ENCODE measurements at regions not wholly inside any gene's neighbourhood (a gene's known extent, or its start where the extent isn't known, plus 50 kb on each side); places are given as distances from the start of the nearest gene placed in this dataset.
"Not testable (repeated sequence)": the region's sequence is repeated elsewhere in the genome, so short reads cannot be mapped to it uniquely, and the experiment has no call there.

DNA sequence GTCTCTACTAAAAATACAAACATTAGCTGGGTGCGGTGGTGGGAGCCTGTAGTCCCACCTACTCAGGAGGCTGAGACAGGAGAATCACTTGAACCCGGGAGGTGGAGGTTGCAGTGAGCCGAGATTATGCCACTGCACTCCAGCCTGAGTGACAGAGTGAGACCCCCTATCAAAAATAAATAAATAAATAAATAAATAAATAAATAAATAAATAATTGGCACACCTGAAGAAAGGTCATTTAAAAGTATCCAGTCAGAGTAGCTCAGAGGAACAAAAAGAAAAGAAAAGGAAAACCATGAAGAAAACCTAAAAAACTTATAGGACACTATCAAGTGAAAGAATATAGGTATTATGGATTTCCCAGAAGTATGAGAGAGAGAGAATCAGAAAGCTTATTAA, 330.1 kb upstream of the AR start:
- not testable (repeated sequence) for DNase-seq

DNA sequence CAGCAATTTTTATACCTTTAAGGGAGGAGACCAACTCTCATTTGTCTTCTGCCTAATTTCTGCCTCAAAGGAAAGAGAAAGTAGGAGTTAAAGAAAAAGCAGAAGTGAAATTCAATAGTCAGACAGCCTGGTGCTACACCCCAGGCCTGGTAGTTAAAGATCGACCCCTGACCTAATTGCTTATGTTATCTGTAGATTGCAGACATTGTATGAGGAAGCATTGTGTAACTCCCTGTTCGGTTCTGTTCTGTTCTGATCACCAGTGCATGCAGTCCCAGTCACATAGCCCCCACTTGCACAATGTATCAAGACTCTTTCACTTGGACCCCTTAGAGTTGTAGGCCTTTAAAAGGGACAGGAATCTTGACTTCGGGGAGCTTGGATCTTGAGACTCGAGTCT, 335.9 kb upstream of the AR start:
- no peak for DNase-seq

DNA sequence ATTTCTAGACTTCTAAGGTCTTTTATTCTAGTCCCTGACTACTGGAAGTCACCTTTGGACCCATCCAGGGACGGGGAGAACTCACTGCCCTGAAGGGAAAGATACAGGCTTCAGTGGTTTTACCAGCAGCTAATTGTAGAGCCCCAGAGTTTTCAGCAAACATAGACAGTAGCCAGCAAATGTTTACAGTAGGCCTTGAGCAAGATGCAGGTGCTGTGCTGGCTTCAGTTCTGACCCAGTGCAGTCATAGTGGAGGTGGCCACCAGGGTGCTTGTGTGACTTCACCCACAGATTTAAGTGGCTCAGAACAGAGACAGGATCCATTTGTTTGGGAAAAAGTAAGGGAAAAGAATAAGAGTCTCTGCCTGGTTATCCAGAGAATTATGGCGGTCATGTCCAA, 384.4 kb upstream of the AR start:
- no peak for DNase-seq

DNA sequence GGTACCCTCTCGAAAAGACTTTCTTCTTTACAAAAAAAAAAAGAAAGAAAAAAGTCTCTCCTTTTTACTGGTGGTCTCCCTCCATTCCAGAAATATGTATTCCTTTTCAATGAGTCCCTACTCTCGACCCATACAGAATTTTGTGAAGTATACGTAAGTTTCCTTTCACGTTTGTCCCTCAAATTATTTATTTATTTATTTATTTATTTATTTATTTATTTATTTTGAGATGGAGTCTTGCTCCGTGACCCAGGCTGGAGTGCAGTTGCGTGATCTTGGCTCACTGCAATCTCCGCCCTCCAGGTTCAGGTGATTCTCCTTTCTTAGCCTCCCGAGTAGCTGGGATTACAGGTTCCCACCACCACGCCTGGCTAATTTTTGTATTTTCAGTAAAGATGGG, 429.2 kb upstream of the AR start:
- no peak for DNase-seq

DNA sequence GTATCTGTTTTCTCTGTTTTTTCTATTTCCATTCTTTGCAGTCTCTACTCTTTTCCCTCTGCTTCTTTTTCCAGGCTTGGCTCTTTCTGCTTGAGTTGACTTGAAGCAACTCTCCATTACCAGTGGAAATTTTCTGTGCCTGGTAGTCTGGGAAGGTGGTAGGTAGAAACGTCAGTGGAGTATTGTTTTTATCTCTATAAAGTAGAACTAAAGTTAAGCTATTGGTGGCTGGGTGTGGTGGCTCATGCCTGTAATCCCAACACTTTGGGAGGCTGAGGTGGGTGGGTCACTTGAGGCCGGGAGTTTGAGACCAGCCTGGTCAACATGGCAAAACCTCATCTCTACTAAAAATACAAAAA, 438.1 kb upstream of the AR start:
- DNase-seq: no peak

DNA sequence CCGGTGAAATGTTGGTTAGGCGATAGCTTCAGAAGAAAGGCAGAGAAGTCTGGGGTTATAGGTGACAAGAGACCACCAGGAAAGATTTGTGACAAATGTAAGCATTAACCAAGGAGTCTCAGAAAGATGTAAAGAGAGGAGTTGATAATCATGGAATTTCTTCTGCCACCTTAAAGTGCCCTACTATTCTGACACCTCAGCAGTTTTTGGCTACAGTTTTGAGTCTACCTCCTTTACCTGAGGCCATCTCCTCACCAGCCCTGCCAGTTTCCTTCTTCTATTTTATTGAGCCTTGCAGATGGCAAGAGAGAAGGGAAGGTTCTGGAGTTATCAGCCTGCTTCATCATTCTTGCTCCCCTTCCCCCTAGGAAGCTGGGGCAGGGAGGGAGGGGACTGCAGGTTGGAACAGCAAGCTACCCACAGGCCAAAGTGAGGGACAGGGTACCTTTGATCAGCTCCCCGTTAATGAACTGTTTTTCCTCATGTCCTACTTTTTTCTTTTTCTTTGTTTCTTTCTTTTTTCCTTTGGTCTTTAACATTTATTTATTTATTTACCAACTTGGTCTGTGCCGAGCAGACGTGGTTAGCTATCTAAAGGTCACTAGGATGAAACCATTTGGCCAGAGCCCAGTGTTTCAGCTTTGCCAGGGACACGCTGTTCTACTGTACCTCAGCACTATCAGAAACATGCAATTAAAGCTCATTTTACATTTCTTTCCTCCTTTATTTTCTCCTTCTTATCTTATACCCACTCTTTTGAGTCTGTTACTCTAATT, 438.7 kb upstream of the AR start:
- no peak for DNase-seq

DNA sequence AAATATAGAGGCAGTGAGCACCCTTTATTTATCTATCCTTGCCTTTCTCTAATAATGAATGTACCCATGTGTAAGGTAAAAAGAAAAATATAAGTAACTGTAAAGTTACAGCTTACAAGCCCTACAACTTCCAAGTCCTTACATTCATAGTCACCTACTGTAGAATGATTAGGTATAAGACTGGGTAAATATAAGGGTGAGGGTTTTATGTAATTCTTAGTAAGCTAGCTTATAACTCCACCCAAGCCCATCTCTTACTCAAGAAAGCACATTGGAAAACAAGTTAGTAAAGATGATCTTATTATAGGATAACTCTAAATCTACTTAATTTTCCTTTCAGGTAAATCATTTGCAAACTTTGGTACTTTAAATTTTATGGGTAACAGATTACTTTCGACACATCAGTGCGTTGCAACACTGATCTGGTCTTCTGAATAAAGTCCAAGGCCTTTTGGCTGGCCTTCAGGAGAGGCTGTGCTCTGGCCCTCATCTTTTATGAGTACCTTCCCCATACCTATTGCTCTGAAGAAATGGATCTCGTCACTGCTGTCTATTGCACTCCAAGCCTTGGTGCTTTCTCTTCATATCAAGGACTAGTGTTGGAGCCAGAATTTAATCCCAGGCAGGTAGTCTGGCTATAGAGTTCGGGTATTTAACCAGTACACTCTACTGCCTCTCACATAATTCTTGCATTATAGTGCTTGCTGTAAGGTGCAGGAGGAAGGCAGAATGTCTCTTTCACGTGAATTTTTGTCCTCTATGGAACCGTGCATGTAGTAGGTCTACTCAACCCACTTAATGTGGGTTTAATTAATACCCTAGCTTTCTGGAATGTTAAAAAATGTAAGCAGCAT, 443.6 kb upstream of the AR start:
- no peak for DNase-seq

DNA sequence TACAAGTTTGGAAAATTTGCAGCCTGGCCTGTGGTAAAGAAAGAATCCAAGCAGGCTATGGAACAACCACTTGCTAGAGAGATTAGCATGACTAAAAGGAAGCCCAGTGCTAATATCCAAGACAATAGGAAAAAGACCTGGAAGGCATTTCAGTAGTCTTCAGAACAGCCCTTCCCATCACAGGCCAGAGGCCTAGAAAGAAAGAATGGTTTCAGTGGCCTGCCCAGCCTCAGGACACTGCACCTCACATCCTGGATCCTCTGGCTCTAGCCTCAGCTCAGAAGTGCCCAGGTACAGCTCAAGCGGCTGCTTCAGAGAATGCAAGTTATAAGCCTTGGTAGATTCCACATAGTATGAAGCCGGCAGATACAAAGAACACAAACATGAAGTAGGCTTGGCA, 449.8 kb upstream of the AR start:
- DNase-seq: no peak

DNA sequence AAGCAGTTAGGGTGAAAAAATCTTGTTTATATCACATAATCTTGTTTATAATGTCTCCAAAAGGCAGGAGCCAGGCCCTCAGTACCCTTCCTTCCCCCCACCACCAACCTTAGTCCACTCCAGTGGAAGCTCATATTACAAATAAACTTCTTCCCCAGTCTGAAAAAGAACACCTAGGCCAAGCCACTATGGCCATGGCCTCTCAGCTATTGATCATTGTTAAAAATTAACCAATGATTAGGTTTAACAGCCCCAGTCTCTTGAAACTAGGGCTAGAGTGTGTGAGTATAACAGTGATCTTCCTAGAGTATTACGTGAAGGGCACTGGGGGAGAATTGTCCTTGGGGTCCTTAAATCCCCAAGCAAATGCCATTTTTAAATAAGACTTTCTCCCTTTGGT, 411.9 kb upstream of the EDA2R start:
- no peak for DNase-seq

DNA sequence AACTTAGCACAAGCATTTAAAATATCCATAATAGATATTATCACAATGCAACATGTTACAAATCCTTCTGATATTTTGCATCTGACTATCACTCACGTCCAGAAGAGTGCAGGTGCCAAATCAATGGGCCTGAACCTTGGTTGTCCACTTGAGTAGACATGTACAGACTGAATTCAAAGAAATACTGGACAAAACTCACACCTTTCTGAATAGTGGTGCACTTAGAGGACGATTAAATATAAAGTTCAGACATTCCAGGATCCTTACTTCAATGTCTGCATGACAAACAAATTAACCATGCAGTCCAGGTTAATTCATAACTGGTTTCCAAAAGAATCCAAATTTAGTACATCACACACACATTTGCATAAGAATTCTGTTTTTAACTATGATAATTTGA, 406.0 kb upstream of the EDA2R start:
- no peak for DNase-seq

DNA sequence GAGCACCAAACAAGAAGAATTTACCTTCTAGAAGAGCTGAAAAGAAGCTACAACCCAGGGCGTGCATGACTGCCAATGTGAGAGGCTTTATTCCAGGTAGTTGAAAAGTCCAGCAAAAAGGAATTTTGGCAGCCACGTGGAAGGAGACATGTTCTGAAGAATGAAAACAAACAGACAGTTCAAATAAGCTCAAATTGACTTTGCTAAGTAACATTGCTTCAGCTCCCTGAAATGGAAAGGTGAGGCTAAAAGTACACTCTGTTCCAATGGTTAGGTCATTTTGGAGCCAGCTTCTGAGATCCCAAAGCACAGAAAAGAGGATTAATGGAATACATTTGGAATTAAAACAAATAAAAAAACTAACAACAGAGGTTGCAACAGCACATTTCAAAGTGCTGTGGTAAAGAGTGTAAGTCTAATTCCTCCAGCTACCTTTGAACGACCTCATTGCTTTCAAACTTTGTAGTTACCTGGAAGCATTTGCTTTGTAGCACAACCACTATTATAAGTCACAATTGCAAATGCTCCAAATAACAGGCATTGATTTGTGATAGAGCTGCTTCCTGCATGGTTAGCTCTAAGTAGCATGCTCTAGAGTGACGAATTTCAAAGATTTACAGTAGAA, 405.3 kb upstream of the EDA2R start:
- DNase-seq: no peak

DNA sequence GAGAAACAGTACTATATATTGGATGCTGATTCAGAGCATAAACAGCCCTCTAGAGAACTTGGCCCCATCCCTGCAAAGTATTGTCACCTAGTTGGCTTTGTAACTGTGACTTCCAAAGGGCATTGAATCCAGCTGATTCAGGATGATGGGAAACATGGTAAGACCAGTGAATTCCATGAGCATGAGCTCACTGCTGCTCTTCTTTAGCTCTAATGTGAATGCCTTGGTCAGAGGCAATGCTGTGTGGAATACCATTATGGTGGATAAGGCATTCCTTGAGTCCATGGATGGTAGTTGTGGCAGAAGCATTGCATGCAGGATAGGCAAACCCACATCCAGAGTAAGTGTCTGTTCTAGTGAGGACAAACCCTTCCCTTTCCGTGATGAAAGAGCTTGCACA, 365.6 kb upstream of the EDA2R start:
- DNase-seq: no peak

DNA sequence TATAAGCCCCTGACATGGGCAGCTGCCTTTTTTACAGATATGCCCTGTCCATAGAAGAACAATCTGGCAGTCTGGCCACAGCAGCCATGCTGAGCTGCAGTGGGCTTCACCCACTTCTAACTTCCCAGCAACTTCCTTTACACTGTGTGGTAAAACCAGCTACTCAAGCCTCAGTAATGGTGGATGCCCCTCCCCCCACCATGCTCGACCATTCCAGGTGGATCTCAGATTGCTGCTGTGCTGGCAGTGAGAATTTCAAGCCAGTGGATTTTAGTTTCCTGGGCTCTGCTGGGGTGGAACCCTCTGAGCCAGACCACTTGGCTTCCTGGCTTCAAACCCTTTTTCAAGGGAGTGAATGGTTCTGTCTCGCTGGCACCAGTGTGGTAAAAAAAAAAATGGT, 355.9 kb upstream of the EDA2R start:
- DNase-seq: no peak

DNA sequence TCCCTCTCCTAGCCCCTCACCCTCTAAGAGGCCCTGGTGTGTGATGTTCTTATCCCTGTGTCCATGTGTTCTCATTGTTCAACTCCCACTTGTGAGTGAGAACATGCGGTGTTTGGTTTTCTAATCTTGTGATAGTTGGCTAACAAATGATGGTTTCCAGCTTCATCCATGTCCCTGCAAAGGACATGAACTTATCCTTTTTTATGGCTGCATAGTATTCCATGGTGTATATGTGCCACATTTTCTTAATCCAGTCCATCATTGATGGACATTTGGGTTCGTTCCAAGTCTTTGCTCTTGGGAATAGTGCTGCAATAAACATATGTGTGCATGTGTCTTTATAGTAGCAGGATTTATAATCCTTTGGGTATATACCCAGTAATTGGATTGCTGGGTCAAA, 353.2 kb upstream of the EDA2R start:
- DNase-seq: not testable (repeated sequence)

DNA sequence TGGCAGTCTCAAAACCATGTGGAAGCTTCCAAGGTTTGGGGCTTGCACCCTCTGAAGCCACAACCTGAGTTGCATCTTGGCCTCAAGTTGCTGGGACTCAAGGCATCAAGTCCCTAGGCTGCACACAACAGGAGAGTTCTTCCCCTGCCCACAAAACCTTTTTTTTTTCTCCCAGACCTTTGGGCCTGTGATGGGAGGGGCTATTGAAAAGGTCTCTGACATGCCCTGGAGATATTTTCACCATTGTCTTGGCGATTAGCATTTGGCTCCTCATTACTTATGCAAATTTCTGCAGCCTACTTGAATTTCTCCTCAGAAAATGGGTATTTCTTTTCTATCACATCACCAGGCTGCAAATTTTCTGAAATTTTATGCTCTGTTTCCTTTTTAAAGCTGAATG, 349.5 kb upstream of the EDA2R start:
- DNase-seq: no peak

DNA sequence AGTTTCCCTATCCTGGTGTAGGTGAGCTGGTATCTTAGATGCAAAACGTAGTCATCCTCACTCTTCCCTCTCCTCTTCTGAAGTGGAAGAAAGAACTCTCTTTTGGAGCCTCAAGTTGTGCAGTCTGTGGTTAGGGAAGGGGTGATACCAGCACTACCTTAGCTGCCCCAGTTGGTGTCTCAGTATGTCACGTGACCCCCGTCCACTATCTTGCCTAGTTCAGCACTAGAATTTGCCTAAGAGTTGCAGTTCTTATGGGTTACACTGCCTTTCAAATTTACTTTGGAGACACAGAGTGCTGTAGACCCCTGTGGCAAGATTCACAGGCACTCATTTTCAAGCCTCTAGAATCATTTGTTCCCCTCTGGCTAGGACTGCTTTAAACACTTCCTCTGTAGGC, 322.8 kb upstream of the EDA2R start:
- DNase-seq: no peak

DNA sequence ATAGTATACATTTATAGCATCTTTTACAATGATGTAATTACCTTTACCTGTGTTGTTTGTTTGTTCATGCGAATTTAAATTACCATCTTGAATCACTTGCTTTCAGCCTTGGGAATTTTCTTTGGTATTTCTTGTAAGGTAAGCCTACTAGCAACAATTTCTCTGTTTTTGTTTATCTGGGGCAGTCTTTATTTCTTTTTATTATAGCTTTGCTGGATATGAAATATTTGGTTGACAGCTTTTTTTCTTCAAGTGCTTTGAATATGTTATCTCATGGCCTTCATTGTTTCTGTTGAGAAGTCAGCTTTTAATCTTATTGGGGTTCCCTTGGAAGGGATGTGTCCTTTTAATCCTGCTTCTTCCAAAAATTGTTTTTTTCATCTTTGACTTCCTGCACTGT, 292.8 kb upstream of the EDA2R start:
- DNase-seq: no peak

DNA sequence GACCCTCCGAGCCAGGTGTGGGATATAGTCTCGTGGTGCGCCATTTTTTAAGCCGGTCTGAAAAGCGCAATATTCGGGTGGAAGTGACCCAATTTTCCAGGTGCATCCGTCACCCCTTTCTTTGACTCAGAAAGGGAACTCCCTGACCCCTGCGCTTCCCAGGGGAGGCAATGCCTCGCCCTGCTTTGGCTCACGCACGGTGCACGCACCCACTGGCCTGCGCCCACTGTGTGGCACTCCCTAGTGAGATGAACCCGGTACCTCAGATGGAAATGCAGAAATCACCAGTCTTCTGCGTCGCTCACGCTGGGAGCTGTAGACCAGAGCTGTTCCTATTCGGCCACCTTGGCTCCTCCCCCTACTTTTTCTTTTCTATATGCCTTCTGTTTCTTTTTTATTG, 291.6 kb upstream of the EDA2R start:
- DNase-seq: not testable (repeated sequence)

DNA sequence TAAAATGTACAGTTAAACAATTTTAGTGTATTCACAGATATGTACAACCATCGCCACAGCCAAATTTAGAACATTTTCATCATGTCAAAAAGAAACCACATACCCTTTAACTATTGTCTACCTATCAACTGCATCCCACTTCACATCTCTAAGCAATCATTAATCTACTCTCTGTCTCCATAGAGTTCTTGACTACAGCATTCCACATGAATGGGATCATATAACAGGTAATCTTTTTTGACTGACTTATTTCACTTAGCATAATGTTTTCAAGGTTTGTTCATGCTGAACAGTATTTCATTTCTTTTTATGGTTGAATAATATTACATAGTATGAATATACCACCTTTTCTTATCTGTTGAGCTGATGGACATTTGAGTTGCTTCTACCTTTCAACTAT, 281.4 kb upstream of the EDA2R start:
- DNase-seq: no peak

DNA sequence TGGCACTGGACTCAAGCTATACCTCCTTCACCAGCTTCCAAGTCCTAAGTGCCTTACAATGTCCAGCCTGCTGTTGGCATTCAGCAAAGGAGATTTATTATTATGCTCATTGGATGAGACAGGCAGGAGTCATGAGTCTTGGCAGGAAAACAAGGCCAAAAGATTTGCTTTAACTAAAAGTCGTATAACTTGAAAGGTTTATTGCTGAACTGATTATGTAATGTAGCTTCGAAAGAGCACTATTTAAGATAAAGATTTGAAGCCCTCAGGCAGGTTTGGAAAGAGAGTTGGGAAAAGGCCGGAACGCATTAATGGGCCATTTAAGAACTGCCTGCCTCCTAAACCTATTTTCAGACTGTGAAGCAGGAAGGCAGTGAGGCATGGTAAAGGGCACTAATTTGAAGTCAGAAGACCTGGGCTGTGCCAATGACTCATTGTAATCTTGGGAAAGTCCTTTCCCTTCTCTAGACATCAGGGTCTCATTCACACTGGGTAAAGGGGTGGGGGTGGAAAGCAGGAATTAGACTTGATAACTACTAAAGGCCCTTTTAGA, 280.5 kb upstream of the EDA2R start:
- DNase-seq: no peak

DNA sequence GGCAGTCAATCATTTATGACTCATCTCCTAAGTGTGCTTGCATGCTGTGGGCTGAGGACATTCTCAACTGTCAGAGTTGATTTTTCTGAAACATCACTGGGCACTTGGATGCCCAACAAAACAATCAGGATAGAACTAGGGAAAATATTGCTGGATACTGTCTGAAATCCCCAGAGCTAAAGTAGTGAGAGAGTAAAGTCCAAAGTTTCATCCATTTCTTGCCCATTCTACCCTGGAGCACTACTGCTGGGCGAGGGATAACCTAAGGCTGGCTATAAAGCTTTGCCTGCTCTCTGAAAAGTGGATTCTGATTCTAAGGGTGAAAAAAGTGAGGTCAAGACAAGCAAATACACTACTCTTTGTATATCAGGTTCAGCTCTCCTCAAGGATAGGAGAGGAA, 279.6 kb upstream of the EDA2R start:
- DNase-seq: no peak

DNA sequence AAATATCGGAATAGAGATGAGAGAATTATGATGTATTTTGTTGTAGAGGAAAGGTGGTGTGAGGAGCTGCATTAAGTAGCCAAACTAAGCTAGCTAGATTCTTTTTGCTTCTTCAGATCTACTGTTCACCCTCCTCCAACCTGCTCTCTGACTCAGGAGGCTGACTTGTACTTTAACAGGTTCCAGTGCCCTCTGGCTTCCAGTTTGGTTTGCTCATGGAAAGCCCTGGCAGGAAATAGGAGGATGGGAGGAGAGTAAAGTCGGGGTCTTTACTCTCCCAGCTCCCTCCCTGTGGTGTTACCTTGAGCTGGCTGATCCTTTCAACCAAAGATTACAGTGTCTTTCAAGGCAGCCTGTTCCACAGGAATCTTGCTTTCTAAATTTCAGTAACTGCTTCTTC, 277.0 kb upstream of the EDA2R start:
- DNase-seq: no peak

DNA sequence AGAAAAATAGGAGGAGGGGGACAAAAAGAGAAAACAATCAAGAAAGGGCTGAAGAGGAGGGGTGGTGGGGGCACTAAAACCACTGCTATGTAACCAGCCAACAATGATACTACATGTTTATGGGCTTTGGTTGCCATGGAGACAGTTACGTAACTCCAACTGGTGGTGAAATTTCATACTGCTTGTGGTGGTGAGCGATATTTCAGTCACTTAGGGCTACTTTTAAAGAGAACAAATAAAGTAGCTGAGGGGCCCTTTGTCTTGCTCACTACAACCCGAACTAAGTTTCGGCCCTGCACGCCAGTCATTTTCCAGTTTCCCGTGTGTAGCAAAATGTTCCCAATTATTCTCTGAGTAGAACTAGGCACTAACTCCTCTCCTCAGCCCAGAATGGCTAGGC, 275.2 kb upstream of the EDA2R start:
- DNase-seq: no peak

DNA sequence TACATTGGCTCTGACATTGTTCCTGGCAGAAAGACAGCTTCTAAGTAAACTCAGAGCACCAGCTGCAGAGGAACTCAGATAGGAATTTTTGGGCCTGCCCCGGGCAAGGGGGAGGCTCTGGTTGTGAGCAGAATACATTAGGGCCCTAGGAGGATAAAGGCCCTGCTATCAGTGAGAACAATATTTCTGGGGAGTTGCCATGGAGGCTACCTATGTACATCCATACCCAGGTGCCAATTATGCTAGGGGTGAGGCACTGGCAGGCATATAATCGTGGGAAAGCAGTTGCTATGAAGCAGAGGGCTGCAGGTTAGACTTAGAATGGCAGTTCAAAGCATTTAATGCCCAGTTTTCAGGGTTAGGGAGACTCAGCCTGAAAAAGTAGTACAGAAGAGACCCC, 273.5 kb upstream of the EDA2R start:
- DNase-seq: no peak

All from fibroblast of skin of right quadriceps (primary cell).